ENCODE measurements at regions not wholly inside any gene's neighbourhood (a gene's known extent, or its start where the extent isn't known, plus 50 kb on each side); places are given as distances from the start of the nearest gene placed in this dataset.

GRCh38 chr10:33631991-33632390, 297.5 kb upstream of the NRP1 start:
- Histone ChIP-seq H3K14ac (ENCODE audit: insufficient read depth, low read length) (no peak overlapping the region; the same call in 1 of the 2 replicates), H3K79me2 (ENCODE audit: insufficient read depth, low read length) (no peaks in the 10 kb centered on the region), H4K5ac (ENCODE audit: insufficient read length, low read depth, low read length) (no peak overlapping the region), H3K56ac (ENCODE audit: insufficient read length, low read depth, low read length) (no peak overlapping the region), H3K9ac (ENCODE audit: extremely low read depth, insufficient read length, low read length) (no peak overlapping the region), H3K23ac (ENCODE audit: insufficient read length, low read depth, low read length) (no peak overlapping the region), H2BK20ac (ENCODE audit: low read depth, low read length, poor library complexity, severe bottlenecking) (no peak overlapping the region), H3K9me3 (ENCODE audit: control insufficient read depth, low read depth, low read length) (no peaks in the 10 kb centered on the region), H3K4ac (ENCODE audit: low read depth, low read length) (no peak overlapping the region), H3K79me1 (ENCODE audit: insufficient read depth, low read depth, low read length, poor library complexity, severe bottlenecking) (no peaks in the 10 kb centered on the region), H3T11ph (ENCODE audit: low read length) (no peak overlapping the region), H4K91ac (ENCODE audit: insufficient read length, low read depth, low read length) (no peak overlapping the region), H3K4me2 (ENCODE audit: insufficient read depth, insufficient read length, low read length) (no peak overlapping the region), H3K27ac (ENCODE audit: insufficient read length, low read depth, low read length) (no peak overlapping the region), H2BK120ac (ENCODE audit: low read depth, low read length, poor library complexity, severe bottlenecking) (no peak overlapping the region), H3K18ac (ENCODE audit: insufficient read length, low read depth, low read length) (no peak overlapping the region), H2AFZ (ENCODE audit: low read length) (no peak overlapping the region), H2BK12ac (ENCODE audit: insufficient read length, low read depth, low read length) (no peak overlapping the region), H2BK5ac (ENCODE audit: insufficient read length, low read length) (no peak overlapping the region), H3K27me3 (ENCODE audit: insufficient read depth, low read length) (no peaks in the 10 kb centered on the region), H3K23me2 (ENCODE audit: insufficient read length, low read depth, low read length, poor library complexity, severe bottlenecking) (no peaks in the 10 kb centered on the region), H3K4me1 (ENCODE audit: insufficient read depth, low read length) (no peaks in the 10 kb centered on the region), H2AK5ac (ENCODE audit: insufficient read length, low read length) (no peak overlapping the region), H4K20me1 (ENCODE audit: control insufficient read depth, insufficient read depth, insufficient read length) (no peaks in the 10 kb centered on the region), H2BK15ac (ENCODE audit: low read depth, low read length) (no peak overlapping the region), H4K8ac (replicated peaks; ENCODE audit: insufficient read length, low read depth, low read length) (no peak overlapping the region)
- peaks cover 4 to 5% of the 10 kb centered on the region in 2 experiments; a peak in 2 of 4 replicates for H3K4me1 Mint-ChIP-seq
- no peaks in the 10 kb centered on the region for H3K9me3 Mint-ChIP-seq
- DNase-seq = no peak
- H3K36me3 Mint-ChIP-seq (ENCODE audit: insufficient read depth in 1 of 3, low read depth in 3 of 3) = no peaks in the 10 kb centered on the region
- no CpG with 5 or more reads among the region's 3 CpGs for WGBS (ENCODE audit: extremely low coverage, insufficient read length, low lambda C conversion rate)
- H3K4me3 Mint-ChIP-seq = no peak overlapping the region
- H3K27ac Mint-ChIP-seq = peak overlapping the region in 1 of 3 experiments; percentile 15; a peak in 1 of 7 replicates
- TF ChIP-seq, protein P1, sequence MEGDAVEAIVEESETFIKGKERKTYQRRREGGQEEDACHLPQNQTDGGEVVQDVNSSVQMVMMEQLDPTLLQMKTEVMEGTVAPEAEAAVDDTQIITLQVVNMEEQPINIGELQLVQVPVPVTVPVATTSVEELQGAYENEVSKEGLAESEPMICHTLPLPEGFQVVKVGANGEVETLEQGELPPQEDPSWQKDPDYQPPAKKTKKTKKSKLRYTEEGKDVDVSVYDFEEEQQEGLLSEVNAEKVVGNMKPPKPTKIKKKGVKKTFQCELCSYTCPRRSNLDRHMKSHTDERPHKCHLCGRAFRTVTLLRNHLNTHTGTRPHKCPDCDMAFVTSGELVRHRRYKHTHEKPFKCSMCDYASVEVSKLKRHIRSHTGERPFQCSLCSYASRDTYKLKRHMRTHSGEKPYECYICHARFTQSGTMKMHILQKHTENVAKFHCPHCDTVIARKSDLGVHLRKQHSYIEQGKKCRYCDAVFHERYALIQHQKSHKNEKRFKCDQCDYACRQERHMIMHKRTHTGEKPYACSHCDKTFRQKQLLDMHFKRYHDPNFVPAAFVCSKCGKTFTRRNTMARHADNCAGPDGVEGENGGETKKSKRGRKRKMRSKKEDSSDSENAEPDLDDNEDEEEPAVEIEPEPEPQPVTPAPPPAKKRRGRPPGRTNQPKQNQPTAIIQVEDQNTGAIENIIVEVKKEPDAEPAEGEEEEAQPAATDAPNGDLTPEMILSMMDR (conservative IDR thresholded peaks at IDR 0.05) = no peak
- peaks cover 3% of the 10 kb centered on the region; the same call in 1 of the 2 replicates for H3K27me3 Mint-ChIP-seq (ENCODE audit: low read depth)

Measured in H9 (cell line).